Ascending aorta (tissue), 2 donors: ENCODE measurements at regions not wholly inside any gene's neighbourhood (a gene's known extent, or its start where the extent isn't known, plus 50 kb on each side); places are given as distances from the start of the nearest gene placed in this dataset.
A peak's percentile ranks its signal among the peaks of the same experiment; 100 is the strongest.
"Not testable (repeated sequence)": the region's sequence is repeated elsewhere in the genome, so short reads cannot be mapped to it uniquely, and the experiment has no call there.

Experiments
- DNase-seq, 2 donors: peaks; one replicate each; pipeline ENCODE4 v3.0.0-alpha.2; 2019; ENCODE audit warnings: low spot score in 2 of 2
- H3K27ac ChIP-seq, 2 donors: fragments of 200-600 bp; sonication (generic); one replicate each; pipeline ENCODE4 v1.5.1; 2016 to 2017; ENCODE audit warnings: mild to moderate bottlenecking in 1 of 2
- H3K27me3 ChIP-seq: fragments of 200-600 bp; sonication (generic); one replicate; pipeline ENCODE4 v1.5.1; 2017
- H3K36me3 ChIP-seq, 2 donors: fragments of 200-600 bp; sonication (generic); one replicate each; pipeline ENCODE4 v1.5.1; 2016
- H3K4me1 ChIP-seq, 2 donors: fragments of 200-600 bp; sonication (generic); one replicate each; pipeline ENCODE4 v1.5.1; 2016 to 2017; ENCODE audit warnings: mild to moderate bottlenecking in 1 of 2
- H3K4me3 ChIP-seq, 2 donors: fragments of 200-600 bp; sonication (generic); one replicate each; pipeline ENCODE4 v1.5.1; 2016 to 2017; ENCODE audit warnings: mild to moderate bottlenecking in 1 of 2
- H3K9me3 ChIP-seq, 2 donors: fragments of 200-600 bp; sonication (generic); one replicate each; pipeline ENCODE4 v1.5.1; 2016
- intact Hi-C: fragments of 100-400 bp; cut with DNase I; formaldehyde crosslinking; loops from one replicate; pipeline ENCODE4 v1.15.1; 2023
- TF ChIP-seq, protein P1 (sequence below), 3 experiments: fragments of 200-600 bp in 2 of 3; fragments of 450-650 bp in 1 of 3; sonication (generic) in 2 of 3; IDR thresholded peaks; one replicate each; pipeline ENCODE4 v1.5.1; 2016 to 2019; ENCODE audit warnings: antibody characterized with exemption in 3 of 3, mild to moderate bottlenecking in 1 of 3, moderate library complexity in 1 of 3

DNA sequence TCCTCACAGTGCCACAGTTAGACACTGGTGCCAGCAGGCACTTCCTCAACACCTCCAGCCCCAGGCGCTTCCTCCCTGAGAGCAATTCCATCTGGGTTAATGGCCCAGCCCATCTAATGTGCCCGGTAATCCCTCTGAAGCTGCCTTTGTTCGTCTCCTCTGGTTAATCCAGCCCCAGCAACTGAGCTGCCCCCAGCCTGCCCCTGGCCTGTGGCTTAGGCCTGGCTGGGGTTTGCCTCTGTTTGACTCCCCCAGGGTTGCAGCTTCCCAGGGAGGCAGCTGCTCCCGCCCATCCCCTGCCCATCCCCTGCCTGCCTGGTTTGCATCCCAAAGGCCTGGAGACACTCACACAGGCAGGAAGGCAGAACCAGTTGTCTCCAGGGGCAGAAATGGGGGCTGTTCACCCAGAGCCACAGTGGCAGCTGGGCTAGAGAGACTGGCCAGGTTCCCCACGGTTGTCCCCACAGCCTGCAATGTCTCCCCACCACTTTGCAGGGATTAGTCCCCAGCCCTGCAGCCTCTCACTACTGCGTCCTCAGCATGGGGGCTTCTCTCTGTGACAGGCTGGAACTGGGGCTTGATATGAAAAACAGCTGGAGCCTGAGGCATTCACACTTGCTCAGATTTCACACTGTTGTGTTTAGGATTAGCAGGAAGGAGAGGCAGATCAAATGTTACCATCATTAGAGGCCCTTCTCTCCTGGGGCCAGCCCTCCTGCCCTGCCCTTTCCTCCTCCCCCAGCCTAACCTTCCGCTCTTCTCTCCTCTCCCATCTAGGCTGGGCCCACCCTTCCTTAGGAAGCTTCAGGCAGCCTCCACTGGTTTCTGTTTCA, 120.2 kb downstream of the TLR5 start:
- Histone ChIP-seq H3K27me3 (no peaks in the 10 kb centered on the region), H3K4me3 (no peak overlapping the region), H3K9me3 (no peaks in the 10 kb centered on the region), H3K27ac (no peak overlapping the region), H3K4me1 (no peaks in the 10 kb centered on the region), H3K36me3 (no peaks in the 10 kb centered on the region)
- intact Hi-C loops, result no loop called here
- TF ChIP-seq, protein P1, sequence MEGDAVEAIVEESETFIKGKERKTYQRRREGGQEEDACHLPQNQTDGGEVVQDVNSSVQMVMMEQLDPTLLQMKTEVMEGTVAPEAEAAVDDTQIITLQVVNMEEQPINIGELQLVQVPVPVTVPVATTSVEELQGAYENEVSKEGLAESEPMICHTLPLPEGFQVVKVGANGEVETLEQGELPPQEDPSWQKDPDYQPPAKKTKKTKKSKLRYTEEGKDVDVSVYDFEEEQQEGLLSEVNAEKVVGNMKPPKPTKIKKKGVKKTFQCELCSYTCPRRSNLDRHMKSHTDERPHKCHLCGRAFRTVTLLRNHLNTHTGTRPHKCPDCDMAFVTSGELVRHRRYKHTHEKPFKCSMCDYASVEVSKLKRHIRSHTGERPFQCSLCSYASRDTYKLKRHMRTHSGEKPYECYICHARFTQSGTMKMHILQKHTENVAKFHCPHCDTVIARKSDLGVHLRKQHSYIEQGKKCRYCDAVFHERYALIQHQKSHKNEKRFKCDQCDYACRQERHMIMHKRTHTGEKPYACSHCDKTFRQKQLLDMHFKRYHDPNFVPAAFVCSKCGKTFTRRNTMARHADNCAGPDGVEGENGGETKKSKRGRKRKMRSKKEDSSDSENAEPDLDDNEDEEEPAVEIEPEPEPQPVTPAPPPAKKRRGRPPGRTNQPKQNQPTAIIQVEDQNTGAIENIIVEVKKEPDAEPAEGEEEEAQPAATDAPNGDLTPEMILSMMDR (IDR thresholded peaks at IDR 0.05), result no peak
- DNase-seq, result no peak

DNA sequence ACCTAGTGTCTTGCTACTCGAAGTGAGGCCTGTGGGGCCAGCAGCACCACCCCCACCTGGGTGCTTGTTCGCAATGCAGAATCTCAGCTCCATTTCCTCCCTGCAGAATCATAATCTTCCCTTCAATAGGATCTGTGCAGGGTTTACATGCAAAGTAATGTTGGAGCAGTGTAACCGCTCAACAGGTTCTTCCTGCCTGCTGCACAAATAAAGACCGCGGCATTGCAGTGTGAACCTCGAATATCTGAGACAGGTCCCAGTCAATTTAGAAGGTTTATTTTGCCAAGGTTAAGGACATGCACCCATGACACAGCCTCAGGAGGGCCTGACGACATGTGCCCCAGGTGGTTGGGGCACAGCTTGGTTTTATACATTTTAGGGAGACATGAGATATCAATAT, 119.2 kb downstream of the TLR5 start:
- Histone ChIP-seq H3K27ac (no peak overlapping the region), H3K36me3 (no peaks in the 10 kb centered on the region), H3K4me1 (no peaks in the 10 kb centered on the region), H3K9me3 (no peaks in the 10 kb centered on the region), H3K4me3 (no peak overlapping the region), H3K27me3 (no peaks in the 10 kb centered on the region)
- DNase-seq, result no peak
- TF ChIP-seq, protein P1 (IDR thresholded peaks at IDR 0.05), result no peak
- intact Hi-C loops, result no loop called here

DNA sequence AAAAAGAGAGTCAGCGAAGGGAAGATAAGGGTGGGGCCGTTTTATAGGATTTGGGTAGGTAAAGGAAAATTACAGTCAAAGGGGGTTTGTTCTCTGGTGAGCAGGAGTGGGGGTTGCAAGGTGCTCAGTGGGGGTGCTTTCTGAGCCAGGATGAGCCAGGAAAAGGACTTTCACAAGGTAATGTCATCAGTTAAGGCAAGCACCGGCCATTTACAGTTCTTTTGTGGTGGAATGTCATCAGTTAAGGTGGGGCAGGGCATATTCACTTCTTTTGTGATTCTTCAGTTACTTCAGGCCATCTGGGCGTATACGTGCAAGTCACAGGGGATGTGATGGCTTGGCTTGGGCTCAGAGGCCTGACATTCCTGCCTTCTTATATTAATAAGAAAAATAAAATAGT, 118.6 kb downstream of the TLR5 start:
- H3K27ac ChIP-seq, DNase-seq, H3K4me3 ChIP-seq, intact Hi-C loops, H3K27me3 ChIP-seq, H3K36me3 ChIP-seq, H3K4me1 ChIP-seq, H3K9me3 ChIP-seq: not testable (repeated sequence)

DNA sequence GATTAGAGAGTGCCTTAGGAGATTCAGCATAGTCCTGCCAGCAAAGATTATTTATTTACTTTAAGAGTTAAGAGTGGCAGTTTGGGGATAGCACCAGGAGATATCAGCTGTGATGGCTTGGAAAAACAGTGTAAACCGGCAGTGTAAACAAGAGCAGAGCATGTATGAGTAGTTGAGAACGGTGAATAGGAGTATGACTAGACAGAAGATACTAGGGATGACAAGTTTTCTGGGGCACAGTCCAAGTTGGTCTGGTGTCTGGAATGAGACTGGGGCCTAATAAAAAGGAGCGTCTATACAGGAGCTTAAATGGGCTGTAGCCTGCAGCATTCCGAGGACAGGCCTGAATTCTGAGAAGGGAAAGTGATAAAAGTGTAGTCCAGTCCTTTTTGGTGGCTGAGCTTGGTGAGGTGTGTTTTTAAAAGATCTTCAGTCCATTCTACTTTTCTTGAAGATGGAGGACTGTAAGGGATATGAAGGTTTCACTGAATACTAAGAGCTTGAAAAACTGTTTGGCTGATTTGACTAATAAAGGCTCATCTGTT, 117.8 kb downstream of the TLR5 start:
- intact Hi-C loops, H3K27ac ChIP-seq, H3K9me3 ChIP-seq, DNase-seq, H3K27me3 ChIP-seq, H3K4me3 ChIP-seq, H3K36me3 ChIP-seq, H3K4me1 ChIP-seq: not testable (repeated sequence)

DNA sequence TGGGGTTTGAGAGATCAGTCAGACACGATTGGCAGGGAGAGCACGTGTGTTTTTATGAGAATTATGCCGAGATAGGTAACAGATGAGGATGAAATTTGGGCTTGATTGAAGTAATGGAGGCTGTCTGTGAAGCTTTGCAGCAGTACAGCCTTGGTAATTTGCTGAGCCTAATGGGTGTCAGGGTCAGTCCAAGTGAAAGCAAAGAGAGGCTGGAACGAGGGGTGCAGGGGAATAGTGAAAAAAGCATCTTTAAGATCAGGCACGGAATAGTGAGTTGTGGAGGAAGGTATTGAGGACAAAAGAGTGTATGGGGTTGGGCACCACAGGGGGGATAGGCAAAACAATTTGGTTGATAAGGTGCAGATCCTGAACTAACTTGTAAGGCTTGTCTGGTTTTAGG, 116.4 kb downstream of the TLR5 start:
- H3K4me3 ChIP-seq, intact Hi-C loops, H3K27ac ChIP-seq, H3K4me1 ChIP-seq, H3K36me3 ChIP-seq, H3K9me3 ChIP-seq, H3K27me3 ChIP-seq: not testable (repeated sequence)
- DNase-seq, result peak in 1 of 2 donors; percentile 51

DNA sequence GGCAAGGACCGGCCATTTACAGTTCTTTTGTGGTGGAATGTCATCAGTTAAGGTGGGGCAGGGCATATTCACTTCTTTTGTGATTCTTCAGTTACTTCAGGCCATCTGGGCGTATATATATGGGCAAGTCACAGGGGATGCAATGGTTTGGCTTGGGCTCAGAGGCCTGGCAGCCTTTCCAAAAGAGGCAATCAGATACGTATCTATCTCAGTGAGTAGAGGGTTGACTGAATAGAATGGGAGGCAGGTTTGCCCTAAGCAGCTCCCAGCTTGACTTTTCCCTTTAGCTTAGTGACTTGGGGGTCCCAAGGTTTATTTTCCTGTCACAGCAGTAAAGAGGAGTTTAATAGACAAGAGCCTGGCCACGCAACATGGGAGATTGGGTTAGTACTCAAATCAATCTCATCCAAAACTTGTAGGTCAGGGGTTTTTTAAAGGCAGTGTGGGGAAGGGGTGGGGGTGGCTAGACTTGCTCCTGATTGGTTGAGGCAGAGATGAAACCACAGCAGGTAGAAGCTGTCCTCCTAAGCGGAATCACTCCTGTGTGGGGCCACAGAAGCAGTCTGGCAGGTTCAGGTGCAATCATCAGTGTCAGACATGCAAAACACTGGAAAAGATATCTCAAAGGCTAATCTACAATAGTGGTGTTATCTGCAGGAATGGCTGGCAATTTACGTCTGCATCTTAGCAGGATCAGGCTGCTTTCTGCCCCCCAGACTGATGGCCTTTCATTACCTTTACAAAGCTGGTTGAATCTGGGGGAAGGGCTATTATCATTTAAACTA, 112.9 kb downstream of the TLR5 start:
- TF ChIP-seq, protein P1 (IDR thresholded peaks at IDR 0.05), result no peak
- Histone ChIP-seq H3K4me1 (peaks cover 0 to 3% of the 10 kb centered on the region in 2 donors), H3K4me3 (no peak overlapping the region), H3K27ac (peak overlapping the region in 1 of 2 donors; percentile 87), H3K36me3 (no peaks in the 10 kb centered on the region), H3K27me3 (no peaks in the 10 kb centered on the region), H3K9me3 (no peaks in the 10 kb centered on the region)
- peak in 1 of 2 donors; percentile 22 for DNase-seq
- intact Hi-C loops, result no loop called here

DNA sequence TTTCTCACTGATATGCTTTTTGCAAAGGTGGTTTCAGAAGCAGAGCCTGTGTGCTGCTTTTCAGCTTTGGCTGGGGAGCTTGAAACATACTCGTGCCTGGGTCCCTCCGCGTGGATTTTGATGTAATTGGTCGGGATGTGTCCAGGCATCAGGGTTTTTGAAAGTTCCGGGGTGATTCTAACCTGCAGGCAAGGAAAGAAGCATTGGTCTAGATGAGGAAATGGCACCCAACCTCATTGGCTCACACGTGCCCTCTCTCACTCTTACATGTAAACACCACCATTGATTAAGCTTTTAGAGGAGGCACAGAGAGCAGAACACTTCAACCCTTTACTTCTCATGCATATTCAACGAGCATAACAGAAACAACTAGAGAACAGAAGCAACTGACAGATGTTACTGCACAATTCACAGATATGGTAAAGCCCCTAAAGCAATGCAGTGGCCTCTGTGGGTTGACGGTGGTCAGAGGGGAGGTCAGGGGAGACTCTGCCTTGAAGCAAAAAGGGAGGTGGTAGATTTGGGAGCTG, 112.1 kb downstream of the TLR5 start:
- H3K27ac ChIP-seq, result peak overlapping the region; percentile 68 to 87
- TF ChIP-seq, protein P1 (IDR thresholded peaks at IDR 0.05), result no peak
- intact Hi-C loops, result no loop called here

More for the DNA sequence above, 112.1 kb downstream of the TLR5 start:
- Histone ChIP-seq H3K27me3 (no peaks in the 10 kb centered on the region), H3K9me3 (no peaks in the 10 kb centered on the region), H3K4me3 (no peak overlapping the region), H3K36me3 (no peaks in the 10 kb centered on the region), H3K4me1 (peaks cover 0 to 3% of the 10 kb centered on the region in 2 donors)
- DNase-seq, result peak in 1 of 2 donors; percentile 47
